Panc1 (cell line): ENCODE measurements at regions not wholly inside any gene's neighbourhood (a gene's known extent, or its start where the extent isn't known, plus 50 kb on each side); places are given as distances from the start of the nearest gene placed in this dataset.

Experiments used
- ATAC-seq: fragments of 200-7000 bp; cut with Tn5 transposase; 2 replicates; pipeline ENCODE4 v1.9.1; 2020; ENCODE audit warnings: mild to moderate bottlenecking, moderate library complexity
- BruUV-seq: library from RNA; stranded (reverse); fragments of 400-500 nt; replicated peaks from 2 replicates; lab custom pipeline; 2021; lab: Mats Ljungman, UMichigan
- CTCF ChIA-PET: fragments of 300-600 bp; sonication (Branson Sonifier 250); formaldehyde crosslinking; loops from one replicate; lab custom pipeline; 2022; ENCODE audit warnings: antibody characterized with exemption; lab: Charles Lee
- POLR2A ChIA-PET: fragments of 300-600 bp; sonication (Branson Sonifier 250); formaldehyde crosslinking; loops from one replicate; lab custom pipeline; 2022; ENCODE audit warnings: antibody characterized with exemption; lab: Charles Lee
- DNase-seq: peaks from one replicate; pipeline ENCODE4 v3.0.0-alpha.2; 2010; ENCODE audit warnings: low read depth, low spot score
- H3K27ac ChIP-seq: 2 replicates; pipeline ENCODE4 v1.5.1; 2011; ENCODE audit warnings: mild to moderate bottlenecking, low read length, inconsistent platforms
- H3K27me3 ChIP-seq: fragments of 200-500 bp; sonication (Bioruptor generic); 2 replicates; pipeline ENCODE4 v1.6.0; 2014; ENCODE audit warnings: low read length, inconsistent platforms; ENCODE audit not compliant: control insufficient read depth, insufficient read depth
- H3K36me3 ChIP-seq: fragments of 200-500 bp; sonication (Bioruptor generic); 2 replicates; pipeline ENCODE4 v1.5.1; 2014; ENCODE audit warnings: inconsistent platforms, mild to moderate bottlenecking, low read length, moderate library complexity; ENCODE audit not compliant: control insufficient read depth, insufficient read depth
- H3K4me1 ChIP-seq: 2 replicates; pipeline ENCODE4 v1.5.1; 2011; ENCODE audit warnings: inconsistent platforms, mild to moderate bottlenecking, low read length, moderate library complexity; ENCODE audit not compliant: control insufficient read depth, insufficient read depth
- H3K4me3 ChIP-seq, 2 experiments: 2 replicates each; pipeline ENCODE4 v1.5.1; 2011 to 2012; ENCODE audit warnings: low read depth in 2 of 2, low read length in 2 of 2, mild to moderate bottlenecking in 2 of 2, inconsistent platforms in 1 of 2, moderate library complexity in 1 of 2
- H3K9me3 ChIP-seq: fragments of 200-500 bp; sonication (Bioruptor generic); 2 replicates; pipeline ENCODE4 v1.5.1; 2014; ENCODE audit warnings: low read depth, mild to moderate bottlenecking, inconsistent platforms, low read length, moderate library complexity; ENCODE audit not compliant: control insufficient read depth, insufficient read depth
- CTCF ChIP-seq: fragments of 450-650 bp; IDR thresholded peaks from 2 replicates; pipeline ENCODE4 v1.5.1; 2017; ENCODE audit warnings: mild to moderate bottlenecking
- POLR2AphosphoS5 ChIP-seq: IDR thresholded peaks from 2 replicates; pipeline ENCODE4 v1.6.1; 2012; ENCODE audit warnings: mild to moderate bottlenecking, low read depth, low read length, moderate library complexity
- REST ChIP-seq, 2 experiments: IDR thresholded peaks; 2 replicates each; pipeline ENCODE4 v1.6.1; 2011 to 2012; ENCODE audit warnings: low read depth in 2 of 2, control low read depth in 1 of 2, low read length in 1 of 2, mild to moderate bottlenecking in 1 of 2, moderate library complexity in 1 of 2; ENCODE audit not compliant: insufficient read depth in 1 of 2
- SIN3A ChIP-seq: IDR thresholded peaks from 2 replicates; pipeline ENCODE4 v1.6.1; 2012; ENCODE audit warnings: low read depth, mild to moderate bottlenecking, low read length, moderate library complexity, borderline replicate concordance; ENCODE audit not compliant: insufficient read depth
- TCF7L2 ChIP-seq: IDR thresholded peaks from 2 replicates; pipeline ENCODE4 v1.6.1; 2011; ENCODE audit warnings: mild to moderate bottlenecking, low read depth, low read length, inconsistent platforms
- in situ Hi-C: cut with HindIII; loops from 2 replicates; pipeline ENCODE4 v1.10.0; 2016; ENCODE audit warnings: low sequenced_read_pairs, low pct_unique_long_range_greater_than_20kb
- intact Hi-C: fragments of 100-400 bp; cut with micrococcal nuclease; formaldehyde crosslinking; loops from one replicate; pipeline ENCODE4 v1.10.0; 2022; ENCODE audit not compliant: unreplicated experiment

- intact Hi-C loops, result no loop called here
- H3K27me3 ChIP-seq, result no peaks in the 10 kb centered on the region
- TF ChIP-seq CTCF (no peak; the same call in 1 of the 2 replicates), POLR2AphosphoS5 (no peak), TCF7L2 (no peak), REST (IDR thresholded peaks at IDR 0.05; ENCODE audit: insufficient read depth in 1 of 2, low read depth in 2 of 2, low read length in 1 of 2) (no peak), SIN3A (no peak)
- DNase-seq (no peak), ATAC-seq (no peak)
- ChIA-PET CTCF (no interaction called here), POLR2A (no interaction called here)
- H3K9me3 ChIP-seq, result no peaks in the 10 kb centered on the region
- in situ Hi-C loops, result no loop called here
- no peaks in the 10 kb centered on the region for H3K36me3 ChIP-seq
- no TSS peak for BruUV-seq
- H3K4me1 ChIP-seq, result 0 out of 2 replicates have a peak, but pooled peaks cover 3% of the 10 kb centered on the region
- no peak overlapping the region for H3K4me3 ChIP-seq
- H3K27ac ChIP-seq, result no peak overlapping the region
These were observed 378.1 kb downstream of the PDGFC start for GRCh38 chr4:156593464-156593863.

GRCh38 chr4:156591679-156592078, 379.9 kb downstream of the PDGFC start:
- POLR2A ChIA-PET, result no interaction called here
- Histone ChIP-seq H3K9me3 (no peaks in the 10 kb centered on the region), H3K4me3 (no peak overlapping the region), H3K36me3 (no peaks in the 10 kb centered on the region), H3K27me3 (no peaks in the 10 kb centered on the region), H3K27ac (no peak overlapping the region), H3K4me1 (0 out of 2 replicates have a peak, but pooled peaks cover 3% of the 10 kb centered on the region)
- intact Hi-C loops (no loop called here), in situ Hi-C loops (no loop called here)
- CTCF ChIA-PET, result no interaction called here
- ATAC-seq, result no peak
- TF ChIP-seq CTCF (no peak), SIN3A (no peak), TCF7L2 (no peak), POLR2AphosphoS5 (no peak), REST (IDR thresholded peaks at IDR 0.05; ENCODE audit: insufficient read depth in 1 of 2, low read depth in 2 of 2, low read length in 1 of 2) (no peak)
- no TSS peak for BruUV-seq
- no peak for DNase-seq
